ENCODE measurements at regions not wholly inside any gene's neighbourhood (a gene's known extent, or its start where the extent isn't known, plus 50 kb on each side); places are given as distances from the start of the nearest gene placed in this dataset.

DNA sequence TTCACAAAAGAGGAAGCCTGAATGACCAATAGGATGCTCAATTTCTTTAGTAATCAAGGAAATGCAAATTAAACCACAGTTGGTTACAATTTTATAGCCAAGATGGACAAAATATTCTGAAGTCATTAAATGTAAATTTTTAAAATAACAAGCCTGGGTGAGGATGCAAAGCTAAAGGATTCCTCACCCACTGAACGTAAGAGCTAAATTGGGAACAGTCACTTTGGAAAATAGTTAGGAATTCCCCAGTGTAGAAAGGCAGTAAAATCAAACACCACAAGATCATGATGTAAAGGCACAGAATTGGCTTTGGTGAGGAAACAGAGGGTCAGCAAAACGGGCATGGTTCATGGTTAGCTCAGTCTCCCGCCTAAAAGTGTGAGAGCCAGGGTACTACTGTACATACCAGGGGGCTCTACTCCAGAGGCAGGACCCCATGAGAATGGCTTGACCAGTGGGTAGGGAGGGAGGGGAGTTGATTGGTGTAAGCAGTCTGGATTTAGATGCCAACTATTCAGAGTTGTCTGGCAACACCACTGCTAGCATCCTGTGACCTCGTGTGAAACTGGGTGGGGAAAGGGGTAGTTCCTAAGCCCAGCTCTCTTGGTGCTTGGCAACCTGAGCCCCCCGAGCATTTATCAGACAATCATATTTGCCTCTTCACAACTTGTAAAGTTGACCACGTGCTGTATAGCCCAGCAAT, 213.4 kb upstream of the EGLN3 start:
- H3K4me2 ChIP-seq: no peak overlapping the region
- FAIRE-seq (no peak), ATAC-seq (no peak), DNase-seq (ENCODE audit: low read depth in 1 of 2, low spot score in 1 of 2) (no peak)
- no peak overlapping the region for H3K27ac ChIP-seq
- no peak for TF ChIP-seq ZNF302 (CRISPR knock-in tag; IDR thresholded peaks at IDR 0.05)
- TF ChIP-seq HOXB5 (CRISPR knock-in tag; IDR thresholded peaks at IDR 0.05): no peak
- TF ChIP-seq TFCP2L1 (CRISPR knock-in tag; IDR thresholded peaks at IDR 0.05): no peak
- TF ChIP-seq, protein P1, sequence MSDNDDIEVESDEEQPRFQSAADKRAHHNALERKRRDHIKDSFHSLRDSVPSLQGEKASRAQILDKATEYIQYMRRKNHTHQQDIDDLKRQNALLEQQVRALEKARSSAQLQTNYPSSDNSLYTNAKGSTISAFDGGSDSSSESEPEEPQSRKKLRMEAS (IDR thresholded peaks at IDR 0.05): no peak
- no peak for TF ChIP-seq ZC3H11A (IDR thresholded peaks at IDR 0.05)
- TF ChIP-seq JUN (IDR thresholded peaks at IDR 0.05): no peak
- TF ChIP-seq HOXA7 (CRISPR knock-in tag; IDR thresholded peaks at IDR 0.05): no peak
- TF ChIP-seq HEYL (CRISPR knock-in tag; IDR thresholded peaks at IDR 0.05): no peak
- TF ChIP-seq FOSL2 (IDR thresholded peaks at IDR 0.05): no peak
- TF ChIP-seq FOSL2 (CRISPR knock-in tag; IDR thresholded peaks at IDR 0.05): no peak
- no peak for TF ChIP-seq RCOR1 (IDR thresholded peaks at IDR 0.05; ENCODE audit: low read depth, low read length)
- no peak for TF ChIP-seq MAFK (IDR thresholded peaks at IDR 0.05; ENCODE audit: partially characterized antibody)
- TF ChIP-seq RFX5 (IDR thresholded peaks at IDR 0.05): no peak
- TF ChIP-seq CHD4 (IDR thresholded peaks at IDR 0.05; ENCODE audit: borderline replicate concordance): no peak
- TF ChIP-seq, protein P2, sequence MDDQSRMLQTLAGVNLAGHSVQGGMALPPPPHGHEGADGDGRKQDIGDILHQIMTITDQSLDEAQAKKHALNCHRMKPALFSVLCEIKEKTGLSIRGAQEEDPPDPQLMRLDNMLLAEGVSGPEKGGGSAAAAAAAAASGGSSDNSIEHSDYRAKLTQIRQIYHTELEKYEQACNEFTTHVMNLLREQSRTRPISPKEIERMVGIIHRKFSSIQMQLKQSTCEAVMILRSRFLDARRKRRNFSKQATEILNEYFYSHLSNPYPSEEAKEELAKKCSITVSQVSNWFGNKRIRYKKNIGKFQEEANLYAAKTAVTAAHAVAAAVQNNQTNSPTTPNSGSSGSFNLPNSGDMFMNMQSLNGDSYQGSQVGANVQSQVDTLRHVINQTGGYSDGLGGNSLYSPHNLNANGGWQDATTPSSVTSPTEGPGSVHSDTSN (IDR thresholded peaks at IDR 0.05): no peak
- ChIA-PET POLR2A (no interaction called here), CTCF (no interaction called here)
- no peak overlapping the region for H3K4me3 ChIP-seq
- no peaks in the 10 kb centered on the region for H3K9me3 ChIP-seq
- 25% methylated on average over 6 of the region's 6 CpGs for WGBS (ENCODE audit: missing lambda C conversion rate)
- no peaks in the 10 kb centered on the region for H3K4me1 ChIP-seq

DNA sequence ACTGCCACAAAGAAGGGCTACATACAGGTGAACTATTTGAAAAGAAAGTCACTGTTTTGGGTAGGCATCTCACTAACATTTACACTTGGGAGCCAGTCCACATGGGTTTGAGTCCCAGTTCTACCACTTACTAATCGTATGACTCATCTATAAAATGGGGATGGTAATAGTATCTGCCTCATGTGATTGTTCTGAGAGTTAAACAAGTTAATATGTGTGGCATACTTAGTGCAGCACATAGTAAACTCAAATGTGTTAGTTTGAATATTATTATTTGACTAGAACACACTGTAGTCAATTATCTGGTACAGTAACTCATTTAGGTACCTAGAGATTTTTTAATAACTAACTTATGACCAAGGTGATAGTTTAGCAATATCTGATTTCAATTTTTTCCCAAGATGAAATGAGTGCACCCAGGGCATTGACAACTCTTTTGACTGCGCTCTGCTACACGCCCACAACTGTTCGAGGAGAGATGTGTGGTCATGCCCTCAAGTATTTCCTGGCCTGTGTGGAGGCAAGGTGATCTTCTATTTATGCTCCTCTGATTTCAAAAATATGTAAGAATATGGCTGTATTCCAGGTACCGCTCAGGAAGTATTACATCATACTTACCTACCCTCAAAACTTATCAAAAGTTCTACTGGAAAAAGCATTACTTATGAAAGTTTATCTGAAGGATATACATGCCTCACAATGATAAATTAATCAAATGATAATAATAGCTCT, 210.6 kb upstream of the EGLN3 start:
- H3K4me2 ChIP-seq: no peak overlapping the region
- FAIRE-seq: no peak

DNA sequence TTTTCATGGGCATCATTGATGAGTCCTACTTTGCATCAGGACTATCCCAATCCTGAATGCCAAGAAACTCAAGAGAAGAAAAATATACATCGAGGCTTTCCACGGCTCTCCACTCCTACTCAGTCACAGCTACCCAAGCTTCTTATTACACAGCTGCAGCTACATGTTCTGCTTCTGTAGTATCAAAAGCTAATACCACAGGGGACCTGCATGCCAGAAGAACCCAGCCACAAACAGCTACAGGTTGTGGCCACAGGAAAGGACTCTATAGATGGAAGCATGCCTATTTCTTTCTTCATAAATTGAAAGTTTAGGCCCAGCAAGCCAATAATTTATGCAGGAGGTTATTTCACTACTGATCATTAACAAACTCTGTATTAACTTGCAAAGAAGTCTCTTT, 209.7 kb upstream of the EGLN3 start:
- WGBS (ENCODE audit: missing lambda C conversion rate): 84% methylated on average over 2 of the region's 2 CpGs
- no peak overlapping the region for H3K27ac ChIP-seq
- FAIRE-seq: no peak
- H3K4me1 ChIP-seq: no peaks in the 10 kb centered on the region
- no peak overlapping the region for H3K4me2 ChIP-seq
- no peaks in the 10 kb centered on the region for H3K9me3 ChIP-seq
- CTCF ChIA-PET: interaction anchor here (2.2 kb wide), 1 partner anchor 20 kb away, joined by 7 read pairs; no protein-coding TSS in a partner anchor
- H3K4me3 ChIP-seq: no peak overlapping the region
- ATAC-seq: no peak
- no peak for DNase-seq (ENCODE audit: low read depth in 1 of 2, low spot score in 1 of 2)
- POLR2A ChIA-PET: no interaction called here
- TF ChIP-seq JUNB (IDR thresholded peaks at IDR 0.05) (no peak), ZFP36 (IDR thresholded peaks at IDR 0.05; ENCODE audit: borderline replicate concordance, partially characterized antibody) (no peak), POLR2AphosphoS2 (conservative IDR thresholded peaks at IDR 0.05; ENCODE audit: low read length) (no peak), NFE2L2 (conservative IDR thresholded peaks at IDR 0.05; ENCODE audit: low read length) (no peak), ZC3H11A (IDR thresholded peaks at IDR 0.05) (no peak), KDM5A (IDR thresholded peaks at IDR 0.05) (no peak), HDAC2 (IDR thresholded peaks at IDR 0.05) (no peak), RNF2 (IDR thresholded peaks at IDR 0.05; ENCODE audit: borderline replicate concordance, low read depth) (no peak)

More for the DNA sequence above, 210.6 kb upstream of the EGLN3 start:
- DNase-seq (ENCODE audit: low read depth in 1 of 2, low spot score in 1 of 2): no peak
- 67% methylated on average over 5 of the region's 5 CpGs for WGBS (ENCODE audit: missing lambda C conversion rate)
- Histone ChIP-seq H3K4me1 (no peaks in the 10 kb centered on the region), H3K27ac (no peak overlapping the region), H3K9me3 (no peaks in the 10 kb centered on the region), H3K4me3 (no peak overlapping the region)
- ChIA-PET POLR2A (no interaction called here), CTCF (no interaction called here)
- ATAC-seq: no peak
- TF ChIP-seq EHMT2 (IDR thresholded peaks at IDR 0.05; ENCODE audit: low read depth) (no peak), KDM5A (IDR thresholded peaks at IDR 0.05) (no peak), FOSL2 (IDR thresholded peaks at IDR 0.05) (no peak), FOSL2 (CRISPR knock-in tag; IDR thresholded peaks at IDR 0.05) (peak; percentile 45; the same call in 1 of the 2 replicates), RCOR1 (IDR thresholded peaks at IDR 0.05; ENCODE audit: low read depth, low read length) (no peak), FOXS1 (CRISPR knock-in tag; IDR thresholded peaks at IDR 0.05) (no peak), SMC3 (IDR thresholded peaks at IDR 0.05) (no peak), RFX5 (IDR thresholded peaks at IDR 0.05) (no peak)
